GM21367 (cell line): ENCODE measurements at regions not wholly inside any gene's neighbourhood (a gene's known extent, or its start where the extent isn't known, plus 50 kb on each side); places are given as distances from the start of the nearest gene placed in this dataset.

Experiments used
- ATAC-seq: cut with Tn5 transposase; IDR thresholded peaks from one replicate; pipeline ENCODE4 v1.9.1; 2021; ENCODE audit not compliant: unreplicated experiment

- ATAC-seq, result no peak
Observed at GRCh38 chr6:159099961-159100360, 55.2 kb upstream of the TAGAP start.

GRCh38 chr6:159099276-159099675 lies 54.5 kb upstream of the TAGAP start:
- ATAC-seq, result no peak

GRCh38 chr6:159098636-159099106 lies 53.9 kb upstream of the TAGAP start:
- no peak for ATAC-seq

GRCh38 chr6:159097256-159097655 lies 52.5 kb upstream of the TAGAP start:
- no peak for ATAC-seq

- ATAC-seq, result no peak
Observed at GRCh38 chr6:159095616-159096015, 50.8 kb upstream of the TAGAP start.

- ATAC-seq, result peak; percentile 61
Observed at GRCh38 chr6:159094444-159095252, 49.9 kb upstream of the TAGAP start.
